Neural crest cell (in vitro differentiated cells): ENCODE measurements at regions not wholly inside any gene's neighbourhood (a gene's known extent, or its start where the extent isn't known, plus 50 kb on each side); places are given as distances from the start of the nearest gene placed in this dataset.
A peak's percentile ranks its signal among the peaks of the same experiment; 100 is the strongest.

Source experiments
- DNase-seq: peaks from one replicate; pipeline ENCODE4 v3.0.0; 2021; ENCODE audit warnings: low read depth, mixed read lengths, low spot score
- H3K27ac Mint-ChIP-seq: one replicate; pipeline ENCODE4 v1.8.0; 2021; ENCODE audit warnings: mild to moderate bottlenecking, mixed read lengths; ENCODE audit not compliant: unreplicated experiment
- H3K27me3 Mint-ChIP-seq: 2 replicates; pipeline ENCODE4 v1.8.0; 2021; ENCODE audit warnings: low read depth, mild to moderate bottlenecking, mixed read lengths
- H3K36me3 Mint-ChIP-seq: 2 replicates; pipeline ENCODE4 v1.8.0; 2021; ENCODE audit warnings: low read depth, mild to moderate bottlenecking, mixed read lengths
- H3K4me1 Mint-ChIP-seq: 2 replicates; pipeline ENCODE4 v1.8.0; 2021; ENCODE audit warnings: mixed read lengths
- H3K4me3 Mint-ChIP-seq: one replicate; pipeline ENCODE4 v1.8.0; 2021; ENCODE audit warnings: mild to moderate bottlenecking, mixed read lengths
- H3K9me3 Mint-ChIP-seq: 2 replicates; pipeline ENCODE4 v1.8.0; 2021; ENCODE audit warnings: mixed read lengths
- TF ChIP-seq, protein P1 (sequence below): fragments of 200-600 bp; sonication (generic); conservative IDR thresholded peaks from 2 replicates; pipeline ENCODE4 v1.5.0; 2021; ENCODE audit warnings: antibody characterized with exemption, mild to moderate bottlenecking

- TF ChIP-seq, protein P1, sequence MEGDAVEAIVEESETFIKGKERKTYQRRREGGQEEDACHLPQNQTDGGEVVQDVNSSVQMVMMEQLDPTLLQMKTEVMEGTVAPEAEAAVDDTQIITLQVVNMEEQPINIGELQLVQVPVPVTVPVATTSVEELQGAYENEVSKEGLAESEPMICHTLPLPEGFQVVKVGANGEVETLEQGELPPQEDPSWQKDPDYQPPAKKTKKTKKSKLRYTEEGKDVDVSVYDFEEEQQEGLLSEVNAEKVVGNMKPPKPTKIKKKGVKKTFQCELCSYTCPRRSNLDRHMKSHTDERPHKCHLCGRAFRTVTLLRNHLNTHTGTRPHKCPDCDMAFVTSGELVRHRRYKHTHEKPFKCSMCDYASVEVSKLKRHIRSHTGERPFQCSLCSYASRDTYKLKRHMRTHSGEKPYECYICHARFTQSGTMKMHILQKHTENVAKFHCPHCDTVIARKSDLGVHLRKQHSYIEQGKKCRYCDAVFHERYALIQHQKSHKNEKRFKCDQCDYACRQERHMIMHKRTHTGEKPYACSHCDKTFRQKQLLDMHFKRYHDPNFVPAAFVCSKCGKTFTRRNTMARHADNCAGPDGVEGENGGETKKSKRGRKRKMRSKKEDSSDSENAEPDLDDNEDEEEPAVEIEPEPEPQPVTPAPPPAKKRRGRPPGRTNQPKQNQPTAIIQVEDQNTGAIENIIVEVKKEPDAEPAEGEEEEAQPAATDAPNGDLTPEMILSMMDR, result no peak
- Mint-ChIP-seq H3K9me3 (peaks cover 6% of the 10 kb centered on the region), H3K4me3 (no peak overlapping the region), H3K27me3 (no peaks in the 10 kb centered on the region), H3K36me3 (no peaks in the 10 kb centered on the region), H3K27ac (no peak overlapping the region), H3K4me1 (no peaks in the 10 kb centered on the region)
- DNase-seq, result no peak
Measured at GRCh38 chr14:27958757-27959156, 807.8 kb upstream of the FOXG1 start.

DNA sequence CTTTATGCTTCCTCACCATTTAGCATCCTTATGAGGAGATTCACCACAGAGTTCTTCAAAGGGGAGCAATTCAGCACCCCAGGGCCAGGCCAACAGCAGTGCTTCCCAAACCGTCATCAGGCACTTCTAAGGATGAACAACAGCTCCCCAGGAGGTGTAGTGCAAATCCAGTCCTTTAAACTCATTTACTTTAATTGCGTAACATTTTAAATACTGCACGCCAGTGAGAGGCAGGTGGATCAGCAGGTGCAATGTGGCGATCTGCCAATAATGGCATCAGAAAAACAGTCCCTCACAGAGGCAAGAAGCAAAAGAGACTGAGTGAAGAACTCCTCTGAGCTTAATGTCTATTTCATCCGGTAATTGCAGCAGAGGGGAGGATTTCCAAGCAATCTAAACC lies 770.9 kb upstream of the FOXG1 start:
- TF ChIP-seq, protein P1, result no peak
- no peaks in the 10 kb centered on the region for H3K36me3 Mint-ChIP-seq
- H3K27me3 Mint-ChIP-seq, result no peaks in the 10 kb centered on the region
- DNase-seq, result no peak
- H3K4me3 Mint-ChIP-seq, result no peak overlapping the region
- H3K4me1 Mint-ChIP-seq, result no peaks in the 10 kb centered on the region
- H3K27ac Mint-ChIP-seq, result no peak overlapping the region
- H3K9me3 Mint-ChIP-seq, result peaks cover 4% of the 10 kb centered on the region

DNA sequence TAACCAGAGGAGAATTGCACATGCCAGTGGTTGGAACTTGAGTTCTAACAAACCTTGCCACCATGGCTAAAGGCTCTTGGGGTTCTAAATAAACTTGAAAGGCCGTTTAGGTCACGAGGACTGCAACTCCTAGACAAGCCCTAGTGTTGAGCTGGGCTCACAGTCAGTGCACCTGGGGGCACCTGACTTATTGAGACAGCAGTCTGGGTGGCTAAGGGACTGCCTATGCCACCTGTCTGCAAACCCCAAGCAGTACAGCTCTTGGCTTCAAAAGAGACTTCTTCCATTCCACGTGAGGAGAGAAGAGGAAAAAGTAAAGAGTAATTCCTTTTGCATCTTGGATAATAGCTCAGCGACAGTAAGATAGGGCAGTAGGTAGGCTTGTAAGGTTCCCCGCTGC lies 765.6 kb upstream of the FOXG1 start:
- Mint-ChIP-seq H3K27ac (no peak overlapping the region), H3K27me3 (no peaks in the 10 kb centered on the region), H3K9me3 (peaks cover 17% of the 10 kb centered on the region), H3K36me3 (peaks cover 9% of the 10 kb centered on the region), H3K4me3 (no peak overlapping the region), H3K4me1 (no peaks in the 10 kb centered on the region)
- DNase-seq, result no peak
- TF ChIP-seq, protein P1, result no peak

- H3K4me1 Mint-ChIP-seq, result peaks cover 18% of the 10 kb centered on the region
- peaks cover 7% of the 10 kb centered on the region for H3K36me3 Mint-ChIP-seq
- peak; percentile 5 for DNase-seq
- TF ChIP-seq, protein P1, result peak; percentile 37
- no peaks in the 10 kb centered on the region for H3K27me3 Mint-ChIP-seq
- peaks cover 8% of the 10 kb centered on the region for H3K9me3 Mint-ChIP-seq
- peak overlapping the region; percentile 45 for H3K4me3 Mint-ChIP-seq
- H3K27ac Mint-ChIP-seq, result peak overlapping the region; percentile 98
Measured at GRCh38 chr14:28012629-28013415, 753.8 kb upstream of the FOXG1 start.

GRCh38 chr14:28020112-28020511 lies 746.5 kb upstream of the FOXG1 start:
- H3K4me1 Mint-ChIP-seq, result no peaks in the 10 kb centered on the region
- H3K4me3 Mint-ChIP-seq, result no peak overlapping the region
- TF ChIP-seq, protein P1, result no peak
- no peaks in the 10 kb centered on the region for H3K36me3 Mint-ChIP-seq
- no peak for DNase-seq
- H3K9me3 Mint-ChIP-seq, result peaks cover 3% of the 10 kb centered on the region
- H3K27ac Mint-ChIP-seq, result no peak overlapping the region
- H3K27me3 Mint-ChIP-seq, result no peaks in the 10 kb centered on the region
